HEK293T (cell line): ENCODE measurements at regions not wholly inside any gene's neighbourhood (a gene's known extent, or its start where the extent isn't known, plus 50 kb on each side); places are given as distances from the start of the nearest gene placed in this dataset.

Experiments
- ARNT ChIP-seq: fragments of 450-650 bp; IDR thresholded peaks from 2 replicates; pipeline ENCODE4 v1.6.1; 2017; ENCODE audit warnings: mild to moderate bottlenecking
- FOXA1 ChIP-seq: fragments of 450-650 bp; IDR thresholded peaks from 2 replicates; pipeline ENCODE4 v1.6.1; 2016; ENCODE audit warnings: mild to moderate bottlenecking
- L3MBTL2 ChIP-seq: fragments of 450-650 bp; conservative IDR thresholded peaks from 2 replicates; pipeline ENCODE4 v1.6.1; 2016; ENCODE audit warnings: mild to moderate bottlenecking
- NFRKB ChIP-seq: fragments of 450-650 bp; IDR thresholded peaks from 2 replicates; pipeline ENCODE4 v1.6.1; 2016; ENCODE audit warnings: mild to moderate bottlenecking, moderate library complexity
- PKNOX1 ChIP-seq: fragments of 450-650 bp; IDR thresholded peaks from 2 replicates; pipeline ENCODE4 v1.6.1; 2016
- SP1 ChIP-seq: fragments of 450-650 bp; IDR thresholded peaks from 2 replicates; pipeline ENCODE4 v1.6.1; 2017
- SUZ12 ChIP-seq: fragments of 450-650 bp; IDR thresholded peaks from 2 replicates; pipeline ENCODE4 v1.6.1; 2016; ENCODE audit warnings: mild to moderate bottlenecking
- ZNF384 ChIP-seq: fragments of 450-650 bp; IDR thresholded peaks from 2 replicates; pipeline ENCODE4 v1.6.1; 2016

GRCh38 chr18:10226971-10227370, 227.5 kb upstream of the APCDD1 start:
- TF ChIP-seq PKNOX1 = no peak
- TF ChIP-seq NFRKB = no peak
- no peak for TF ChIP-seq FOXA1
- TF ChIP-seq ZNF384 = no peak
- TF ChIP-seq SP1 = no peak
- TF ChIP-seq L3MBTL2 = no peak
- TF ChIP-seq SUZ12 = no peak
- no peak for TF ChIP-seq ARNT
